Loucy (cell line): ENCODE measurements at regions not wholly inside any gene's neighbourhood (a gene's known extent, or its start where the extent isn't known, plus 50 kb on each side); places are given as distances from the start of the nearest gene placed in this dataset.

Experiments used
- H2AFZ ChIP-seq: fragments of 200-600 bp; sonication (generic); 2 replicates; pipeline ENCODE4 v1.6.0; 2016; ENCODE audit warnings: antibody characterized with exemption, mild to moderate bottlenecking, low read length, moderate library complexity
- H3F3A ChIP-seq: fragments of 200-600 bp; 2 replicates; pipeline ENCODE4 v1.6.0; 2016; ENCODE audit warnings: antibody characterized with exemption, low read depth, mild to moderate bottlenecking
- H3K27me3 ChIP-seq: fragments of 200-600 bp; sonication (generic); 2 replicates; pipeline ENCODE4 v1.6.1; 2014; ENCODE audit warnings: low read length, mild to moderate bottlenecking; ENCODE audit not compliant: insufficient read depth, poor library complexity, severe bottlenecking
- H3K36me3 ChIP-seq: fragments of 200-600 bp; sonication (generic); 2 replicates; pipeline ENCODE4 v1.6.1; 2016; ENCODE audit warnings: low read length; ENCODE audit not compliant: insufficient read depth
- H3K4me1 ChIP-seq: fragments of 200-600 bp; sonication (generic); 2 replicates; pipeline ENCODE4 v1.5.1; 2014; ENCODE audit warnings: low read length, mild to moderate bottlenecking; ENCODE audit not compliant: insufficient read depth, poor library complexity, severe bottlenecking
- H3K4me2 ChIP-seq: fragments of 200-600 bp; sonication (generic); 2 replicates; pipeline ENCODE4 v1.6.0; 2014; ENCODE audit warnings: antibody characterized with exemption, low read length, low read depth, mild to moderate bottlenecking; ENCODE audit not compliant: poor library complexity, severe bottlenecking
- H3K4me3 ChIP-seq: fragments of 200-600 bp; sonication (generic); 2 replicates; pipeline ENCODE4 v1.5.1; 2014; ENCODE audit warnings: low read length, mild to moderate bottlenecking, mixed read lengths; ENCODE audit not compliant: poor library complexity, severe bottlenecking
- H3K79me2 ChIP-seq: fragments of 200-600 bp; sonication (generic); 2 replicates; pipeline ENCODE4 v1.6.1; 2014; ENCODE audit warnings: low read length; ENCODE audit not compliant: insufficient read depth
- H3K9ac ChIP-seq: fragments of 200-600 bp; sonication (generic); 2 replicates; pipeline ENCODE4 v1.6.0; 2014; ENCODE audit warnings: mild to moderate bottlenecking, low read depth, low read length, moderate library complexity; ENCODE audit not compliant: poor library complexity, severe bottlenecking
- H3K9me2 ChIP-seq: fragments of 200-600 bp; sonication (generic); replicated peaks from 2 replicates; pipeline ENCODE4 v1.6.1; 2016; ENCODE audit warnings: low read depth, low read length, mixed read lengths
- H3K9me3 ChIP-seq: fragments of 200-600 bp; sonication (generic); 2 replicates; pipeline ENCODE4 v1.6.1; 2014; ENCODE audit warnings: mild to moderate bottlenecking, antibody characterized with exemption, low read length, low read depth; ENCODE audit not compliant: insufficient read depth
- H4K20me1 ChIP-seq: fragments of 200-600 bp; sonication (generic); 2 replicates; pipeline ENCODE4 v1.6.0; 2014; ENCODE audit warnings: antibody characterized with exemption, low read length, mild to moderate bottlenecking; ENCODE audit not compliant: insufficient read depth, poor library complexity, severe bottlenecking
- EZH2phosphoT487 ChIP-seq: fragments of 200-600 bp; IDR thresholded peaks from 2 replicates; pipeline ENCODE4 v1.6.1; 2018; ENCODE audit warnings: antibody characterized with exemption, mild to moderate bottlenecking, moderate library complexity, borderline replicate concordance
- TF ChIP-seq, protein P1 (sequence below): fragments of 200-600 bp; sonication (generic); conservative IDR thresholded peaks from 2 replicates; pipeline ENCODE4 v1.5.1; 2014; ENCODE audit warnings: mild to moderate bottlenecking, antibody characterized with exemption, low read length

DNA sequence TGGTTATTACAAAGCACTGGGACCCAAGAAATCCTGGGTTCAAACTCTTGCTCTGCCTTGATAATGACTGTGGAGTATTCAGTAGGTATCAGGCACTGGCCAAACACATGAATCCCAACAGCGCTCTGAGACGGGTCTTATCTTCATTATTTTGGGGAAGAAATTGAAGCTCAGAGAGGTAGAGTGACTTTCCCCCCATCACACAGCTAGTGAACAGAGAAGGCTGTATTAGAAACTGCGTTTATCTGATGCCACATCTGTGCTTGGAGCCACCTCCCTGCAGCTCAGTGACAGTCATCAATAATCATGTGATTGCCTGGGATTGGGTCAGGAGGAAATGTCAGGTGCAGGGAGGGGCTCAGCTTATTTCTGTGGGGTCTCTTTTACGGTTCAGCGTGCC is 225.4 kb upstream of the LHX5 start:
- no peaks in the 10 kb centered on the region for H3K36me3 ChIP-seq
- peaks cover 3% of the 10 kb centered on the region; the same call in 1 of the 2 replicates for H3K9me3 ChIP-seq
- TF ChIP-seq, protein P1, sequence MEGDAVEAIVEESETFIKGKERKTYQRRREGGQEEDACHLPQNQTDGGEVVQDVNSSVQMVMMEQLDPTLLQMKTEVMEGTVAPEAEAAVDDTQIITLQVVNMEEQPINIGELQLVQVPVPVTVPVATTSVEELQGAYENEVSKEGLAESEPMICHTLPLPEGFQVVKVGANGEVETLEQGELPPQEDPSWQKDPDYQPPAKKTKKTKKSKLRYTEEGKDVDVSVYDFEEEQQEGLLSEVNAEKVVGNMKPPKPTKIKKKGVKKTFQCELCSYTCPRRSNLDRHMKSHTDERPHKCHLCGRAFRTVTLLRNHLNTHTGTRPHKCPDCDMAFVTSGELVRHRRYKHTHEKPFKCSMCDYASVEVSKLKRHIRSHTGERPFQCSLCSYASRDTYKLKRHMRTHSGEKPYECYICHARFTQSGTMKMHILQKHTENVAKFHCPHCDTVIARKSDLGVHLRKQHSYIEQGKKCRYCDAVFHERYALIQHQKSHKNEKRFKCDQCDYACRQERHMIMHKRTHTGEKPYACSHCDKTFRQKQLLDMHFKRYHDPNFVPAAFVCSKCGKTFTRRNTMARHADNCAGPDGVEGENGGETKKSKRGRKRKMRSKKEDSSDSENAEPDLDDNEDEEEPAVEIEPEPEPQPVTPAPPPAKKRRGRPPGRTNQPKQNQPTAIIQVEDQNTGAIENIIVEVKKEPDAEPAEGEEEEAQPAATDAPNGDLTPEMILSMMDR: no peak
- TF ChIP-seq EZH2phosphoT487: no peak
- H3K9ac ChIP-seq: no peak overlapping the region
- H2AFZ ChIP-seq: no peak overlapping the region
- no peaks in the 10 kb centered on the region for H3K9me2 ChIP-seq
- H4K20me1 ChIP-seq: no peaks in the 10 kb centered on the region
- no peaks in the 10 kb centered on the region for H3K27me3 ChIP-seq
- H3F3A ChIP-seq: no peaks in the 10 kb centered on the region
- no peak overlapping the region for H3K4me3 ChIP-seq
- no peaks in the 10 kb centered on the region for H3K79me2 ChIP-seq
- H3K4me2 ChIP-seq: no peak overlapping the region
- H3K4me1 ChIP-seq: no peaks in the 10 kb centered on the region

DNA sequence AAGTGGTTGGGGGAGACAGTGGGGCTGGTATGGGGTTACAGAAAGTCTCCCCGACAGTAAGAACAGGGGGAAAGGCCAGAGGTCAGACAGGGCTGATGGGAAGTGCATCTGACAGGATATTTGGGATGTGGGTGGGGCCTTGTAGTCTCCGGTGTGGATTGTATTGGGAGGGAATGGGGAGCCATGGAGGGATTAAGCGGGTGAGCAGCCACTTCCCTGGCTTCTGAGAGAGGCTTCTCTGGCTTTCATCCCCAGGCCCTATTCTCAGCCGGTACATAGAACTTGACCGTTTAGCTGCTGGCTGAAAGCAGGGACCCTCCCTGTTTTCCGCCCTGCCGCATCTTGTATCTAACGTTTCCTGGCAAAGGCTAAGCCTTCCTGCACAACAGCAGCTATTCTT is 222.0 kb upstream of the LHX5 start:
- no peak overlapping the region for H3K4me2 ChIP-seq
- H3K36me3 ChIP-seq: no peaks in the 10 kb centered on the region
- H3K27me3 ChIP-seq: no peaks in the 10 kb centered on the region
- H3K4me3 ChIP-seq: no peak overlapping the region
- TF ChIP-seq, protein P1: no peak
- no peak for TF ChIP-seq EZH2phosphoT487
- no peaks in the 10 kb centered on the region for H3K79me2 ChIP-seq
- no peaks in the 10 kb centered on the region for H4K20me1 ChIP-seq
- no peaks in the 10 kb centered on the region for H3K9me3 ChIP-seq
- H2AFZ ChIP-seq: no peak overlapping the region
- H3K9me2 ChIP-seq: no peaks in the 10 kb centered on the region
- no peak overlapping the region for H3K9ac ChIP-seq
- H3F3A ChIP-seq: no peaks in the 10 kb centered on the region
- H3K4me1 ChIP-seq: no peaks in the 10 kb centered on the region

DNA sequence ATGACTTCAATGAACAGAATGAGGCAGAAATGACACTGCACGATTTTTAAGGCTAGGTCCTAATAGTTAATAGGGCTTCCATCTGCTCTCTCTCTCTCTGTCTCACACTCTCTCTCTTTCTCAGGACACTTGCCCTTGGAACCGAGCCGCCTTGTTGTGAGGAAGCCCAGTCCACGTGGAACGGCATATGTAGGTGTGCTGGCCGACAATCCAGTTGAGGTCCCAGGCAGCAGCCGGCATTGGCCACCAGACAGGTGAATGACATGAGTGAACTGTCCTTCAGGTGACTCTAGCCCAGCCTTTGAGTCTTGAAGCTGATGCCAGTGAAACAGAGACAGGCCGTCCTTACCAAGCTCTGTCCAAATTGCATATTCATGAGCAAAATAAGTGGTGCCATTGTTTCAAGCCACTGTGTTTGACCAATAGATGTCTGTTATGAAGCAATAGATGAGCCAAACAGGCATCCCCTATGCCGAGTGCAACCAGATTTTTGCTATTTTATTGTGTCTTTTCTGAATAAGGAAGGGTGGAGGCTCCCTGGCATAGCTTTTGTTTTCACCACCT is 217.5 kb upstream of the LHX5 start:
- no peaks in the 10 kb centered on the region for H4K20me1 ChIP-seq
- H3K9me3 ChIP-seq: no peaks in the 10 kb centered on the region
- no peaks in the 10 kb centered on the region for H3F3A ChIP-seq
- H3K9me2 ChIP-seq: no peaks in the 10 kb centered on the region
- H3K9ac ChIP-seq: no peak overlapping the region
- no peaks in the 10 kb centered on the region for H3K27me3 ChIP-seq
- no peaks in the 10 kb centered on the region for H3K4me1 ChIP-seq
- H2AFZ ChIP-seq: no peak overlapping the region
- H3K79me2 ChIP-seq: no peaks in the 10 kb centered on the region
- no peak for TF ChIP-seq EZH2phosphoT487
- TF ChIP-seq, protein P1: no peak
- no peak overlapping the region for H3K4me3 ChIP-seq
- H3K36me3 ChIP-seq: no peaks in the 10 kb centered on the region
- no peak overlapping the region for H3K4me2 ChIP-seq
